ENCODE measurements at regions not wholly inside any gene's neighbourhood (a gene's known extent, or its start where the extent isn't known, plus 50 kb on each side); places are given as distances from the start of the nearest gene placed in this dataset.
A peak's percentile ranks its signal among the peaks of the same experiment; 100 is the strongest.

GRCh38 chr9:129493002-129493705, 127.7 kb downstream of the C9orf50 start:
- DNase-seq (ENCODE audit: low spot score): no peak
- H3K4me3 ChIP-seq: no peak overlapping the region
- H3K27ac ChIP-seq: peak overlapping the region in 1 of 2 donors; percentile 92
- no peak for TF ChIP-seq CTCF (IDR thresholded peaks at IDR 0.05)

GRCh38 chr9:129491487-129491855, 129.4 kb downstream of the C9orf50 start:
- peak; percentile 84 for DNase-seq (ENCODE audit: low spot score)
- no peak for TF ChIP-seq CTCF (IDR thresholded peaks at IDR 0.05)
- Histone ChIP-seq H3K27ac (peak overlapping the region; percentile 99 to 100), H3K4me3 (peak overlapping the region; percentile 80)

GRCh38 chr9:129490583-129491486, 130.1 kb downstream of the C9orf50 start:
- no peak for TF ChIP-seq CTCF (IDR thresholded peaks at IDR 0.05)
- peak; percentile 84 for DNase-seq (ENCODE audit: low spot score)
- H3K4me3 ChIP-seq: peak overlapping the region; percentile 80
- peak overlapping the region; percentile 99 to 100 for H3K27ac ChIP-seq

GRCh38 chr9:129489838-129490582, 130.9 kb downstream of the C9orf50 start:
- H3K4me3 ChIP-seq: peak overlapping the region; percentile 80
- H3K27ac ChIP-seq: peak overlapping the region; percentile 99 to 100
- no peak for DNase-seq (ENCODE audit: low spot score)
- no peak for TF ChIP-seq CTCF (IDR thresholded peaks at IDR 0.05)

- no peak for DNase-seq (ENCODE audit: low spot score)
- Histone ChIP-seq H3K27ac (peak overlapping the region; percentile 99 to 100), H3K4me3 (peak overlapping the region; percentile 80)
- no peak for TF ChIP-seq CTCF (IDR thresholded peaks at IDR 0.05)
Observed at GRCh38 chr9:129487658-129488483, 133.0 kb downstream of the C9orf50 start.

All from coronary artery (tissue), 2 donors.